H1 (cell line): ENCODE measurements at regions not wholly inside any gene's neighbourhood (a gene's known extent, or its start where the extent isn't known, plus 50 kb on each side); places are given as distances from the start of the nearest gene placed in this dataset.

Source experiments
- CTCF ChIA-PET: fragments of 300-600 bp; sonication (Branson Sonifier 250); formaldehyde crosslinking; loops from one replicate; lab custom pipeline; 2021; ENCODE audit not compliant: partially characterized antibody; lab: Charles Lee
- POLR2A ChIA-PET: fragments of 300-600 bp; sonication (Branson Sonifier 250); formaldehyde crosslinking; loops from one replicate; lab custom pipeline; 2021; ENCODE audit warnings: inconsistent platforms; ENCODE audit not compliant: partially characterized antibody; lab: Charles Lee
- DNase-seq, 2 experiments: peaks; one replicate each; pipeline versions ENCODE4 v3.0.0 to v3.0.0-alpha.2; 2010 to 2022; ENCODE audit warnings: low spot score in 2 of 2, low read depth in 1 of 2, mixed read lengths in 1 of 2
- FAIRE-seq: peaks from 2 replicates; lab custom pipeline; 2011; peaks lifted over from hg19 to GRCh38; lab: Jason Lieb, UNC
- H2AFZ ChIP-seq: 2 replicates; pipeline ENCODE4 v1.8.1; 2012; ENCODE audit warnings: low read length, inconsistent platforms
- H2AK5ac ChIP-seq: 2 replicates; pipeline ENCODE4 v1.6.1; 2013; ENCODE audit warnings: low read depth, low read length
- H2BK120ac ChIP-seq: replicated peaks from 2 replicates; pipeline ENCODE3; 2013; ENCODE audit warnings: low read depth, low read length, inconsistent platforms
- H2BK12ac ChIP-seq: 2 replicates; pipeline ENCODE4 v1.6.1; 2013; ENCODE audit warnings: low read depth, low read length
- H2BK15ac ChIP-seq: 2 replicates; pipeline ENCODE4 v1.6.1; 2013; ENCODE audit warnings: low read length
- H2BK20ac ChIP-seq: 2 replicates; pipeline ENCODE4 v1.6.1; 2013; ENCODE audit warnings: low read length
- H2BK5ac ChIP-seq: 2 replicates; pipeline ENCODE4 v1.6.1; 2013; ENCODE audit warnings: low read depth, low read length
- H3K14ac ChIP-seq: 2 replicates; pipeline ENCODE4 v1.6.1; 2013; ENCODE audit warnings: inconsistent platforms; ENCODE audit not compliant: insufficient read length
- H3K18ac ChIP-seq: 2 replicates; pipeline ENCODE4 v1.6.1; 2013; ENCODE audit warnings: low read length; ENCODE audit errors: extremely low read depth
- H3K23ac ChIP-seq: 2 replicates; pipeline ENCODE4 v1.6.1; 2013; ENCODE audit warnings: inconsistent platforms; ENCODE audit not compliant: insufficient read length
- H3K23me2 ChIP-seq: 2 replicates; pipeline ENCODE4 v1.6.1; 2013; ENCODE audit warnings: low read depth, low read length
- H3K27ac ChIP-seq: 2 replicates; pipeline ENCODE4 v1.6.1; 2011; ENCODE audit warnings: low read depth, low read length, inconsistent platforms
- H3K27me3 ChIP-seq, 4 experiments: replicated peaks in 1 of 4; 1 replicate in 1 of 4; 2 replicates in 3 of 4; pipeline versions ENCODE4 v1.6.1 to v1.8.1; 2011 to 2013; ENCODE audit warnings: low read length in 3 of 4, mild to moderate bottlenecking in 3 of 4, inconsistent platforms in 2 of 4, mixed read lengths in 2 of 4, moderate library complexity in 1 of 4; ENCODE audit not compliant: control insufficient read depth in 3 of 4, insufficient read depth in 3 of 4; ENCODE audit errors: extremely low read depth in 1 of 4
- H3K36me3 ChIP-seq, 4 experiments: 2 replicates each; pipeline versions ENCODE4 v1.6.1 to v1.8.1; 2011 to 2013; ENCODE audit warnings: mild to moderate bottlenecking in 4 of 4, low read length in 3 of 4, moderate library complexity in 2 of 4, control low read depth in 1 of 4, inconsistent platforms in 1 of 4; ENCODE audit not compliant: insufficient read depth in 4 of 4, control insufficient read depth in 2 of 4
- H3K4ac ChIP-seq: replicated peaks from 2 replicates; pipeline ENCODE3; 2013; ENCODE audit warnings: low read length, low read depth, mixed read lengths, inconsistent platforms; ENCODE audit not compliant: insufficient read length
- H3K4me1 ChIP-seq, 4 experiments: replicated peaks in 1 of 4; 1 replicate in 1 of 4; 2 replicates in 3 of 4; pipeline versions ENCODE4 v1.6.1 to v1.8.1; 2011 to 2013; ENCODE audit warnings: low read length in 3 of 4, inconsistent platforms in 2 of 4, mixed read lengths in 1 of 4; ENCODE audit not compliant: insufficient read depth in 4 of 4, control insufficient read depth in 3 of 4
- H3K4me2 ChIP-seq, 2 experiments: 2 replicates each; pipeline versions ENCODE4 v1.6.1 to v1.8.1; 2011 to 2013; ENCODE audit warnings: low read depth in 2 of 2, low read length in 2 of 2, control low read depth in 1 of 2, inconsistent platforms in 1 of 2, mild to moderate bottlenecking in 1 of 2; ENCODE audit not compliant: insufficient read depth in 1 of 2
- H3K4me3 ChIP-seq, 4 experiments: fragments of 200-600, 300-600 bp in 1 of 4; sonication (generic), shearing (Covaris generic), sonication (Bioruptor Twin) in 1 of 4; 2 replicates each; pipeline versions ENCODE4 v1.5.1 to v1.8.1; 2011 to 2016; ENCODE audit warnings: low read length in 4 of 4, low read depth in 3 of 4, control low read depth in 2 of 4, inconsistent platforms in 2 of 4, mild to moderate bottlenecking in 2 of 4, mixed read lengths in 1 of 4, moderate library complexity in 1 of 4; ENCODE audit not compliant: insufficient read depth in 2 of 4; ENCODE audit errors: extremely low read depth in 1 of 4
- H3K56ac ChIP-seq: replicated peaks from 2 replicates; pipeline ENCODE3; 2013; ENCODE audit warnings: low read depth, mild to moderate bottlenecking, mixed read lengths, low read length, inconsistent platforms; ENCODE audit not compliant: insufficient read length
- H3K79me1 ChIP-seq: 2 replicates; pipeline ENCODE4 v1.6.1; 2013; ENCODE audit warnings: low read depth, low read length, control low read depth
- H3K79me2 ChIP-seq, 2 experiments: 2 replicates each; pipeline versions ENCODE4 v1.6.1 to v1.8.1; 2012 to 2013; ENCODE audit warnings: low read length in 2 of 2, mild to moderate bottlenecking in 2 of 2, inconsistent platforms in 1 of 2; ENCODE audit not compliant: insufficient read depth in 2 of 2, control insufficient read depth in 1 of 2
- H3K9ac ChIP-seq, 4 experiments: replicated peaks in 1 of 4; 1 replicate in 1 of 4; 2 replicates in 3 of 4; pipeline versions ENCODE4 v1.6.1 to v1.8.1; 2011 to 2013; ENCODE audit warnings: low read depth in 3 of 4, low read length in 3 of 4, control low read depth in 2 of 4, mild to moderate bottlenecking in 2 of 4, moderate library complexity in 2 of 4, inconsistent platforms in 1 of 4; ENCODE audit errors: extremely low read depth in 1 of 4
- H3K9me3 ChIP-seq, 2 experiments: 2 replicates each; pipeline versions ENCODE4 v1.6.1 to v1.8.1; 2012 to 2013; ENCODE audit warnings: mild to moderate bottlenecking in 2 of 2, moderate library complexity in 2 of 2, control low read depth in 1 of 2, inconsistent platforms in 1 of 2, low read depth in 1 of 2, low read length in 1 of 2, mixed read lengths in 1 of 2; ENCODE audit not compliant: insufficient read depth in 2 of 2
- H4K20me1 ChIP-seq, 2 experiments: replicated peaks in 1 of 2; 2 replicates each; pipeline versions ENCODE3 to v1.8.1; 2011 to 2013; ENCODE audit warnings: inconsistent platforms in 2 of 2, low read length in 2 of 2, mild to moderate bottlenecking in 1 of 2; ENCODE audit not compliant: insufficient read depth in 2 of 2, control insufficient read depth in 1 of 2
- H4K5ac ChIP-seq: 2 replicates; pipeline ENCODE4 v1.6.1; 2013; ENCODE audit warnings: low read length, low read depth, mixed read lengths, inconsistent platforms; ENCODE audit not compliant: insufficient read length
- H4K8ac ChIP-seq: 2 replicates; pipeline ENCODE4 v1.8.0; 2013; ENCODE audit warnings: mild to moderate bottlenecking, moderate library complexity, low read length, inconsistent platforms; ENCODE audit not compliant: insufficient read depth; ENCODE audit errors: extremely low read depth
- H4K91ac ChIP-seq: replicated peaks from 2 replicates; pipeline ENCODE3; 2013; ENCODE audit warnings: low read length, mixed read lengths, inconsistent platforms; ENCODE audit not compliant: insufficient read length
- CBX8 ChIP-seq: fragments of 300-800, 300-1000 bp; sonication (generic); IDR thresholded peaks from 2 replicates; pipeline ENCODE4 v1.7.1; 2016; ENCODE audit warnings: low read depth, low read length, borderline replicate concordance
- CREB1 ChIP-seq: IDR thresholded peaks from 2 replicates; pipeline ENCODE4 v1.6.1; 2012; ENCODE audit warnings: inconsistent platforms
- E2F6 ChIP-seq: IDR thresholded peaks from 2 replicates; pipeline ENCODE4 v1.6.1; 2012; ENCODE audit warnings: inconsistent platforms
- GTF2F1 ChIP-seq: IDR thresholded peaks from 2 replicates; pipeline ENCODE4 v1.6.1; 2012; ENCODE audit warnings: low read depth, low read length, improper control_type of control experiment, borderline replicate concordance
- HDAC6 ChIP-seq: IDR thresholded peaks from one replicate; pipeline ENCODE4 v1.7.1; 2012; ENCODE audit warnings: low read depth, mild to moderate bottlenecking, inconsistent platforms, low read length, moderate library complexity
- KDM1A ChIP-seq: fragments of 200-600, 300-600 bp; sonication (generic); IDR thresholded peaks from 2 replicates; pipeline ENCODE4 v1.7.1; 2016; ENCODE audit warnings: mild to moderate bottlenecking, low read length, borderline replicate concordance
- KDM4A ChIP-seq: IDR thresholded peaks from one replicate; pipeline ENCODE4 v1.7.1; 2012; ENCODE audit warnings: low read depth, mild to moderate bottlenecking, moderate library complexity, low read length, inconsistent platforms; ENCODE audit not compliant: severe bottlenecking
- RBBP5 ChIP-seq: IDR thresholded peaks from 2 replicates; pipeline ENCODE4 v1.7.1; 2012; ENCODE audit warnings: low read depth, mild to moderate bottlenecking, inconsistent platforms, low read length, moderate library complexity, borderline replicate concordance
- RNF2 ChIP-seq: fragments of 200-900, 300-1000 bp; sonication (generic); IDR thresholded peaks from 2 replicates; pipeline ENCODE4 v1.7.1; 2016; ENCODE audit warnings: borderline replicate concordance, low read depth, mild to moderate bottlenecking, antibody characterized with exemption, low read length; ENCODE audit not compliant: poor library complexity, severe bottlenecking; ENCODE audit errors: missing control alignments
- SAP30 ChIP-seq: fragments of 300-600 bp; sonication (generic); IDR thresholded peaks from 2 replicates; pipeline ENCODE4 v1.7.1; 2012; ENCODE audit warnings: low read length, moderate library complexity, mild to moderate bottlenecking, inconsistent platforms; ENCODE audit not compliant: insufficient read depth, insufficient replicate concordance
- SP2 ChIP-seq: IDR thresholded peaks from 2 replicates; pipeline ENCODE4 v1.6.1; 2012; ENCODE audit warnings: mild to moderate bottlenecking, low read length, inconsistent platforms
- USF2 ChIP-seq: IDR thresholded peaks from 2 replicates; pipeline ENCODE4 v1.6.1; 2011; ENCODE audit warnings: low read length, improper control_type of control experiment
- WGBS, 2 experiments: shearing (Covaris generic) in 1 of 2; methylation state at CpG; one replicate each; pipeline versions ENCODE4 v1.1.6 to v1.1.7; 2013 to 2015; ENCODE audit warnings: low lambda C conversion rate in 2 of 2, mixed read lengths in 2 of 2, inconsistent platforms in 1 of 2, low coverage in 1 of 2, missing lambda C conversion rate in 1 of 2; ENCODE audit not compliant: insufficient replicate concordance in 2 of 2, insufficient coverage in 1 of 2, insufficient read length in 1 of 2; ENCODE audit errors: extremely low coverage in 1 of 2, missing lambda C conversion rate in 1 of 2; 5-methylcytosine and 5-hydroxymethylcytosine counted together

GRCh38 chr2:42942990-42943493, 150.7 kb upstream of the HAAO start:
- Histone ChIP-seq H3K23ac (no peak overlapping the region), H3K4ac (no peak overlapping the region), H2BK20ac (no peak overlapping the region), H2BK120ac (no peak overlapping the region), H4K91ac (no peak overlapping the region), H3K4me1 (peaks cover 0 to 3% (median 0%) of the 10 kb centered on the region in 4 experiments; a peak in 3 of 7 replicates), H3K23me2 (no peaks in the 10 kb centered on the region), H3K79me1 (no peaks in the 10 kb centered on the region), H2BK15ac (no peak overlapping the region; the same call in 1 of the 2 replicates), H4K8ac (no peak overlapping the region), H3K4me2 (no peak overlapping the region), H3K9ac (no peak overlapping the region), H3K79me2 (no peaks in the 10 kb centered on the region), H3K18ac (no peak overlapping the region; the same call in 1 of the 2 replicates), H3K36me3 (no peaks in the 10 kb centered on the region), H3K27me3 (no peaks in the 10 kb centered on the region), H2BK12ac (no peak overlapping the region), H3K9me3 (no peaks in the 10 kb centered on the region), H3K14ac (no peak overlapping the region), H4K5ac (no peak overlapping the region), H4K20me1 (no peaks in the 10 kb centered on the region), H2AK5ac (no peak overlapping the region), H2AFZ (no peak overlapping the region), H2BK5ac (no peak overlapping the region), H3K4me3 (no peak overlapping the region), H3K56ac (no peak overlapping the region), H3K27ac (no peak overlapping the region)
- no peak for FAIRE-seq
- no peak for DNase-seq
- 93% methylated on average over 13 of the region's 13 CpGs; no CpG with 5 or more reads in 1 of the 2 experiments for WGBS, 2 experiments
- ChIA-PET POLR2A (no interaction called here), CTCF (interaction anchor here (0.6 to 9.4 kb wide), 10 partner anchors 12 to 297 kb away, joined by 3 to 217 read pairs (median 4); no protein-coding TSS in a partner anchor)
- TF ChIP-seq RBBP5, result no peak
- TF ChIP-seq RNF2, result no peak
- TF ChIP-seq SAP30, result no peak
- no peak for TF ChIP-seq GTF2F1
- no peak for TF ChIP-seq KDM4A
- TF ChIP-seq CREB1, result no peak
- no peak for TF ChIP-seq HDAC6
- no peak for TF ChIP-seq USF2
- TF ChIP-seq KDM1A, result no peak
- TF ChIP-seq E2F6, result no peak
- TF ChIP-seq CBX8, result no peak
- TF ChIP-seq SP2, result no peak
